ENCODE measurements at regions not wholly inside any gene's neighbourhood (a gene's known extent, or its start where the extent isn't known, plus 50 kb on each side); places are given as distances from the start of the nearest gene placed in this dataset.
"Not testable (repeated sequence)": the region's sequence is repeated elsewhere in the genome, so short reads cannot be mapped to it uniquely, and the experiment has no call there.

- no peak overlapping the region for H3K9ac ChIP-seq (ENCODE audit: low read depth, low read length)
- no peaks in the 10 kb centered on the region for H3K36me3 ChIP-seq (ENCODE audit: insufficient read depth, low read length)
- H3K4me1 ChIP-seq (ENCODE audit: control insufficient read depth, insufficient read depth, low read length), result no peaks in the 10 kb centered on the region
- H3K9me3 ChIP-seq (replicated peaks; ENCODE audit: low read length), result no peaks in the 10 kb centered on the region
- peaks cover 38% of the 10 kb centered on the region for H3K27me3 ChIP-seq (ENCODE audit: control insufficient read depth, insufficient read depth, low read length)
- no peak overlapping the region for H3K4me3 ChIP-seq (ENCODE audit: low read length)
- H3K4me2 ChIP-seq (ENCODE audit: low read length), result no peak overlapping the region
These were observed 391.0 kb downstream of the NSUN3 start for GRCh38 chr3:94453864-94454263.

- Histone ChIP-seq H3K4me2 (ENCODE audit: low read length) (no peak overlapping the region), H3K4me3 (ENCODE audit: low read length) (no peak overlapping the region), H3K4me1 (ENCODE audit: control insufficient read depth, insufficient read depth, low read length) (no peaks in the 10 kb centered on the region), H3K36me3 (ENCODE audit: insufficient read depth, low read length) (no peaks in the 10 kb centered on the region), H3K9me3 (replicated peaks; ENCODE audit: low read length) (no peaks in the 10 kb centered on the region), H3K27me3 (ENCODE audit: control insufficient read depth, insufficient read depth, low read length) (peaks cover 20% of the 10 kb centered on the region), H3K9ac (ENCODE audit: low read depth, low read length) (no peak overlapping the region)
These were observed 396.3 kb downstream of the NSUN3 start for GRCh38 chr3:94459167-94459566.

GRCh38 chr3:94460931-94461330, 398.1 kb downstream of the NSUN3 start:
- Histone ChIP-seq H3K4me1 (ENCODE audit: control insufficient read depth, insufficient read depth, low read length) (no peaks in the 10 kb centered on the region), H3K36me3 (ENCODE audit: insufficient read depth, low read length) (no peaks in the 10 kb centered on the region), H3K4me3 (ENCODE audit: low read length) (no peak overlapping the region), H3K9ac (ENCODE audit: low read depth, low read length) (no peak overlapping the region), H3K27me3 (ENCODE audit: control insufficient read depth, insufficient read depth, low read length) (peaks cover 22% of the 10 kb centered on the region), H3K9me3 (replicated peaks; ENCODE audit: low read length) (no peaks in the 10 kb centered on the region), H3K4me2 (ENCODE audit: low read length) (no peak overlapping the region)

GRCh38 chr3:94462931-94463330, 400.1 kb downstream of the NSUN3 start:
- peaks cover 15% of the 10 kb centered on the region for H3K27me3 ChIP-seq (ENCODE audit: control insufficient read depth, insufficient read depth, low read length)
- no peak overlapping the region for H3K4me2 ChIP-seq (ENCODE audit: low read length)
- no peak overlapping the region for H3K4me3 ChIP-seq (ENCODE audit: low read length)
- no peaks in the 10 kb centered on the region for H3K36me3 ChIP-seq (ENCODE audit: insufficient read depth, low read length)
- H3K9ac ChIP-seq (ENCODE audit: low read depth, low read length), result no peak overlapping the region
- no peaks in the 10 kb centered on the region for H3K9me3 ChIP-seq (replicated peaks; ENCODE audit: low read length)
- no peaks in the 10 kb centered on the region for H3K4me1 ChIP-seq (ENCODE audit: control insufficient read depth, insufficient read depth, low read length)

- no peaks in the 10 kb centered on the region for H3K36me3 ChIP-seq (ENCODE audit: insufficient read depth, low read length)
- no peak overlapping the region for H3K9ac ChIP-seq (ENCODE audit: low read depth, low read length)
- H3K4me3 ChIP-seq (ENCODE audit: low read length), result no peak overlapping the region
- no peak overlapping the region for H3K4me2 ChIP-seq (ENCODE audit: low read length)
- H3K4me1 ChIP-seq (ENCODE audit: control insufficient read depth, insufficient read depth, low read length), result no peaks in the 10 kb centered on the region
- H3K27me3 ChIP-seq (ENCODE audit: control insufficient read depth, insufficient read depth, low read length), result peaks cover 5% of the 10 kb centered on the region
- no peaks in the 10 kb centered on the region for H3K9me3 ChIP-seq (replicated peaks; ENCODE audit: low read length)
These were observed 409.6 kb downstream of the NSUN3 start for GRCh38 chr3:94472511-94472910.

GRCh38 chr3:94481226-94481898, 418.5 kb downstream of the NSUN3 start:
- no peaks in the 10 kb centered on the region for H3K4me1 ChIP-seq (ENCODE audit: control insufficient read depth, insufficient read depth, low read length)
- no peaks in the 10 kb centered on the region for H3K9me3 ChIP-seq (replicated peaks; ENCODE audit: low read length)
- no peak overlapping the region for H3K9ac ChIP-seq (ENCODE audit: low read depth, low read length)
- H3K4me3 ChIP-seq (ENCODE audit: low read length), result no peak overlapping the region
- no peaks in the 10 kb centered on the region for H3K36me3 ChIP-seq (ENCODE audit: insufficient read depth, low read length)
- H3K4me2 ChIP-seq (ENCODE audit: low read length), result no peak overlapping the region
- no peaks in the 10 kb centered on the region for H3K27me3 ChIP-seq (ENCODE audit: control insufficient read depth, insufficient read depth, low read length)

- Histone ChIP-seq H3K9ac (ENCODE audit: low read depth, low read length) (no peak overlapping the region), H3K27me3 (ENCODE audit: control insufficient read depth, insufficient read depth, low read length) (no peaks in the 10 kb centered on the region), H3K4me1 (ENCODE audit: control insufficient read depth, insufficient read depth, low read length) (no peaks in the 10 kb centered on the region), H3K36me3 (ENCODE audit: insufficient read depth, low read length) (no peaks in the 10 kb centered on the region), H3K4me2 (ENCODE audit: low read length) (no peak overlapping the region), H3K9me3 (replicated peaks; ENCODE audit: low read length) (no peaks in the 10 kb centered on the region), H3K4me3 (ENCODE audit: low read length) (no peak overlapping the region)
These were observed 419.8 kb downstream of the NSUN3 start for GRCh38 chr3:94482686-94483085.

GRCh38 chr3:94483403-94483802, 420.5 kb downstream of the NSUN3 start:
- no peaks in the 10 kb centered on the region for H3K27me3 ChIP-seq (ENCODE audit: control insufficient read depth, insufficient read depth, low read length)
- H3K4me1 ChIP-seq (ENCODE audit: control insufficient read depth, insufficient read depth, low read length), result no peaks in the 10 kb centered on the region
- H3K9me3 ChIP-seq (replicated peaks; ENCODE audit: low read length), result no peaks in the 10 kb centered on the region
- H3K4me2 ChIP-seq (ENCODE audit: low read length), result no peak overlapping the region
- no peaks in the 10 kb centered on the region for H3K36me3 ChIP-seq (ENCODE audit: insufficient read depth, low read length)
- H3K4me3 ChIP-seq (ENCODE audit: low read length), result no peak overlapping the region
- H3K9ac ChIP-seq (ENCODE audit: low read depth, low read length), result no peak overlapping the region

- Histone ChIP-seq H3K9me3 (replicated peaks; ENCODE audit: low read length) (no peaks in the 10 kb centered on the region), H3K4me2 (ENCODE audit: low read length) (no peak overlapping the region), H3K4me1 (ENCODE audit: control insufficient read depth, insufficient read depth, low read length) (no peaks in the 10 kb centered on the region), H3K36me3 (ENCODE audit: insufficient read depth, low read length) (no peaks in the 10 kb centered on the region), H3K4me3 (ENCODE audit: low read length) (no peak overlapping the region), H3K9ac (ENCODE audit: low read depth, low read length) (no peak overlapping the region), H3K27me3 (ENCODE audit: control insufficient read depth, insufficient read depth, low read length) (no peaks in the 10 kb centered on the region)
These were observed 432.1 kb downstream of the NSUN3 start for GRCh38 chr3:94494992-94495391.

- H3K27me3 ChIP-seq (ENCODE audit: control insufficient read depth, insufficient read depth, low read length), result no peaks in the 10 kb centered on the region
- H3K4me3 ChIP-seq (ENCODE audit: low read length), result no peak overlapping the region
- no peaks in the 10 kb centered on the region for H3K36me3 ChIP-seq (ENCODE audit: insufficient read depth, low read length)
- no peak overlapping the region for H3K9ac ChIP-seq (ENCODE audit: low read depth, low read length)
- no peak overlapping the region for H3K4me2 ChIP-seq (ENCODE audit: low read length)
- H3K4me1 ChIP-seq (ENCODE audit: control insufficient read depth, insufficient read depth, low read length), result no peaks in the 10 kb centered on the region
- no peaks in the 10 kb centered on the region for H3K9me3 ChIP-seq (replicated peaks; ENCODE audit: low read length)
These were observed 437.3 kb downstream of the NSUN3 start for GRCh38 chr3:94500146-94500545.

- not testable (repeated sequence) for H3K9me3 ChIP-seq (replicated peaks; ENCODE audit: low read length); H3K27me3 ChIP-seq (ENCODE audit: control insufficient read depth, insufficient read depth, low read length)
These were observed 444.5 kb downstream of the NSUN3 start for GRCh38 chr3:94507354-94507753.

GRCh38 chr3:94512876-94513275, 450.0 kb downstream of the NSUN3 start:
- H3K9ac ChIP-seq (ENCODE audit: low read depth, low read length), result no peak overlapping the region
- H3K4me2 ChIP-seq (ENCODE audit: low read length), result no peak overlapping the region
- no peaks in the 10 kb centered on the region for H3K36me3 ChIP-seq (ENCODE audit: insufficient read depth, low read length)
- H3K4me1 ChIP-seq (ENCODE audit: control insufficient read depth, insufficient read depth, low read length), result no peaks in the 10 kb centered on the region
- H3K9me3 ChIP-seq (replicated peaks; ENCODE audit: low read length), result no peaks in the 10 kb centered on the region
- H3K27me3 ChIP-seq (ENCODE audit: control insufficient read depth, insufficient read depth, low read length), result peaks cover 6% of the 10 kb centered on the region
- H3K4me3 ChIP-seq (ENCODE audit: low read length), result no peak overlapping the region

More at GRCh38 chr3:94507354-94507753, 444.5 kb downstream of the NSUN3 start:
- H3K4me1 ChIP-seq (ENCODE audit: control insufficient read depth, insufficient read depth, low read length); H3K4me2 ChIP-seq (ENCODE audit: low read length); H3K4me3 ChIP-seq (ENCODE audit: low read length); H3K9ac ChIP-seq (ENCODE audit: low read depth, low read length); H3K36me3 ChIP-seq (ENCODE audit: insufficient read depth, low read length): not testable (repeated sequence)

Measured in skeletal muscle satellite cell (primary cell).